IPS-18a (cell line): ENCODE measurements at regions not wholly inside any gene's neighbourhood (a gene's known extent, or its start where the extent isn't known, plus 50 kb on each side); places are given as distances from the start of the nearest gene placed in this dataset.

Experiments
- H3K27ac ChIP-seq: one replicate; pipeline ENCODE4 v1.5.1; 2013; ENCODE audit warnings: low read length
- H3K27me3 ChIP-seq: one replicate; pipeline ENCODE4 v1.6.1; 2013; ENCODE audit warnings: mild to moderate bottlenecking, low read length; ENCODE audit not compliant: control insufficient read depth, insufficient read depth
- H3K36me3 ChIP-seq: one replicate; pipeline ENCODE4 v1.6.1; 2013; ENCODE audit warnings: low read depth, low read length; ENCODE audit not compliant: control insufficient read depth
- H3K4me1 ChIP-seq: one replicate; pipeline ENCODE4 v1.6.1; 2013; ENCODE audit warnings: low read depth, low read length; ENCODE audit not compliant: control insufficient read depth
- H3K4me3 ChIP-seq: one replicate; pipeline ENCODE4 v1.5.1; 2013; ENCODE audit warnings: low read length
- H3K9ac ChIP-seq: one replicate; pipeline ENCODE4 v1.6.1; 2013; ENCODE audit warnings: mild to moderate bottlenecking, low read length, moderate library complexity
- H3K9me3 ChIP-seq: one replicate; pipeline ENCODE4 v1.6.1; 2013; ENCODE audit warnings: low read depth, low read length; ENCODE audit not compliant: control insufficient read depth

- Histone ChIP-seq H3K27me3 (no peaks in the 10 kb centered on the region), H3K4me3 (no peak overlapping the region), H3K4me1 (no peaks in the 10 kb centered on the region), H3K9ac (no peak overlapping the region), H3K36me3 (no peaks in the 10 kb centered on the region), H3K27ac (no peak overlapping the region), H3K9me3 (no peaks in the 10 kb centered on the region)
Observed at GRCh38 chr9:115739096-115739875, 414.3 kb upstream of the PAPPA start.

- Histone ChIP-seq H3K4me1 (no peaks in the 10 kb centered on the region), H3K27me3 (no peaks in the 10 kb centered on the region), H3K9me3 (no peaks in the 10 kb centered on the region), H3K36me3 (no peaks in the 10 kb centered on the region), H3K4me3 (no peak overlapping the region), H3K27ac (no peak overlapping the region), H3K9ac (no peak overlapping the region)
Observed at GRCh38 chr9:115740986-115741385, 412.6 kb upstream of the PAPPA start.

- Histone ChIP-seq H3K4me3 (no peak overlapping the region), H3K27me3 (no peaks in the 10 kb centered on the region), H3K9me3 (no peaks in the 10 kb centered on the region), H3K27ac (no peak overlapping the region), H3K36me3 (no peaks in the 10 kb centered on the region), H3K9ac (no peak overlapping the region), H3K4me1 (no peaks in the 10 kb centered on the region)
Observed at GRCh38 chr9:115743709-115744605, 409.6 kb upstream of the PAPPA start.

- Histone ChIP-seq H3K4me3 (no peak overlapping the region), H3K27me3 (no peaks in the 10 kb centered on the region), H3K9me3 (no peaks in the 10 kb centered on the region), H3K4me1 (no peaks in the 10 kb centered on the region), H3K36me3 (no peaks in the 10 kb centered on the region), H3K9ac (no peak overlapping the region), H3K27ac (no peak overlapping the region)
Observed at GRCh38 chr9:115746496-115746895, 407.1 kb upstream of the PAPPA start.

- Histone ChIP-seq H3K36me3 (no peaks in the 10 kb centered on the region), H3K27me3 (no peaks in the 10 kb centered on the region), H3K27ac (no peak overlapping the region), H3K4me1 (no peaks in the 10 kb centered on the region), H3K4me3 (no peak overlapping the region), H3K9me3 (no peaks in the 10 kb centered on the region), H3K9ac (no peak overlapping the region)
Observed at GRCh38 chr9:115747731-115748130, 405.9 kb upstream of the PAPPA start.

GRCh38 chr9:115756736-115757135, 396.9 kb upstream of the PAPPA start:
- H3K4me1 ChIP-seq: no peaks in the 10 kb centered on the region
- H3K27ac ChIP-seq: no peak overlapping the region
- no peaks in the 10 kb centered on the region for H3K9me3 ChIP-seq
- H3K9ac ChIP-seq: no peak overlapping the region
- no peaks in the 10 kb centered on the region for H3K36me3 ChIP-seq
- H3K27me3 ChIP-seq: no peaks in the 10 kb centered on the region
- no peak overlapping the region for H3K4me3 ChIP-seq

- no peak overlapping the region for H3K9ac ChIP-seq
- no peaks in the 10 kb centered on the region for H3K9me3 ChIP-seq
- no peaks in the 10 kb centered on the region for H3K27me3 ChIP-seq
- H3K4me1 ChIP-seq: no peaks in the 10 kb centered on the region
- H3K4me3 ChIP-seq: no peak overlapping the region
- H3K36me3 ChIP-seq: no peaks in the 10 kb centered on the region
- no peak overlapping the region for H3K27ac ChIP-seq
Observed at GRCh38 chr9:115757461-115757860, 396.1 kb upstream of the PAPPA start.

GRCh38 chr9:115758441-115758840, 395.1 kb upstream of the PAPPA start:
- Histone ChIP-seq H3K9ac (no peak overlapping the region), H3K27ac (no peak overlapping the region), H3K4me1 (no peaks in the 10 kb centered on the region), H3K27me3 (no peaks in the 10 kb centered on the region), H3K4me3 (no peak overlapping the region), H3K36me3 (no peaks in the 10 kb centered on the region), H3K9me3 (no peaks in the 10 kb centered on the region)

- Histone ChIP-seq H3K27me3 (no peaks in the 10 kb centered on the region), H3K9ac (no peak overlapping the region), H3K4me1 (no peaks in the 10 kb centered on the region), H3K27ac (no peak overlapping the region), H3K9me3 (no peaks in the 10 kb centered on the region), H3K4me3 (no peak overlapping the region), H3K36me3 (no peaks in the 10 kb centered on the region)
Observed at GRCh38 chr9:115759426-115759825, 394.2 kb upstream of the PAPPA start.

- no peaks in the 10 kb centered on the region for H3K27me3 ChIP-seq
- no peaks in the 10 kb centered on the region for H3K9me3 ChIP-seq
- H3K4me3 ChIP-seq: no peak overlapping the region
- H3K9ac ChIP-seq: no peak overlapping the region
- no peak overlapping the region for H3K27ac ChIP-seq
- H3K4me1 ChIP-seq: no peaks in the 10 kb centered on the region
- H3K36me3 ChIP-seq: no peaks in the 10 kb centered on the region
Observed at GRCh38 chr9:115764645-115765044, 388.9 kb upstream of the PAPPA start.

- Histone ChIP-seq H3K4me3 (no peak overlapping the region), H3K9ac (no peak overlapping the region), H3K4me1 (no peaks in the 10 kb centered on the region), H3K27me3 (no peaks in the 10 kb centered on the region), H3K9me3 (no peaks in the 10 kb centered on the region), H3K36me3 (no peaks in the 10 kb centered on the region), H3K27ac (no peak overlapping the region)
Observed at GRCh38 chr9:115765060-115765459, 388.5 kb upstream of the PAPPA start.
